CD8-positive, alpha-beta memory T cell (primary cell): ENCODE measurements at regions not wholly inside any gene's neighbourhood (a gene's known extent, or its start where the extent isn't known, plus 50 kb on each side); places are given as distances from the start of the nearest gene placed in this dataset.

ENCODE experiments used
- CTCF ChIA-PET: fragments of 350-600 bp; sonication (Branson Sonifier 250); formaldehyde crosslinking; loops from one replicate; lab custom pipeline; 2021; ENCODE audit warnings: antibody characterized with exemption; lab: Charles Lee
- POLR2A ChIA-PET: fragments of 350-600 bp; sonication (Branson Sonifier 250); formaldehyde crosslinking; loops from one replicate; lab custom pipeline; 2021; ENCODE audit warnings: antibody characterized with exemption; lab: Charles Lee
- DNase-seq, 5 donors: peaks; one replicate each; pipeline versions ENCODE4 v3.0.0 to v3.0.0-alpha.2; 2020 to 2022; ENCODE audit warnings: mixed read lengths in 1 of 5
- H3K27ac ChIP-seq: one replicate; pipeline ENCODE4 v1.7.0; 2013; ENCODE audit warnings: low read depth, mild to moderate bottlenecking, low read length, moderate library complexity
- H3K27me3 ChIP-seq: 2 replicates; pipeline ENCODE4 v1.7.0; 2013; ENCODE audit warnings: low read length, mild to moderate bottlenecking; ENCODE audit not compliant: insufficient read depth, poor library complexity, severe bottlenecking
- H3K36me3 ChIP-seq: 2 replicates; pipeline ENCODE4 v1.7.0; 2013; ENCODE audit warnings: mild to moderate bottlenecking, low read length, moderate library complexity; ENCODE audit not compliant: insufficient read depth
- H3K4me1 ChIP-seq: 2 replicates; pipeline ENCODE4 v1.7.0; 2013; ENCODE audit warnings: mild to moderate bottlenecking, low read length, moderate library complexity; ENCODE audit not compliant: insufficient read depth
- H3K4me3 ChIP-seq: 2 replicates; pipeline ENCODE4 v1.7.0; 2013; ENCODE audit warnings: mild to moderate bottlenecking, low read length
- H3K9me3 ChIP-seq: 2 replicates; pipeline ENCODE4 v1.7.0; 2013; ENCODE audit warnings: mild to moderate bottlenecking, low read length
- H3K27ac Mint-ChIP-seq, 8 donors: one replicate each; pipeline ENCODE4 v1.8.0; 2020 to 2021; ENCODE audit warnings: mixed read lengths in 8 of 8, mild to moderate bottlenecking in 6 of 8, inconsistent platforms in 3 of 8, moderate library complexity in 3 of 8
- H3K27me3 Mint-ChIP-seq, 2 donors: one replicate each; pipeline ENCODE4 v1.8.0; 2020 to 2021; ENCODE audit warnings: mixed read lengths in 2 of 2, mild to moderate bottlenecking in 1 of 2, moderate library complexity in 1 of 2
- H3K36me3 Mint-ChIP-seq, 3 donors: one replicate each; pipeline ENCODE4 v1.8.0; 2020 to 2021; ENCODE audit warnings: mixed read lengths in 3 of 3, inconsistent platforms in 1 of 3, mild to moderate bottlenecking in 1 of 3
- H3K4me1 Mint-ChIP-seq, 3 donors: one replicate each; pipeline ENCODE4 v1.8.0; 2020 to 2021; ENCODE audit warnings: mixed read lengths in 3 of 3, inconsistent platforms in 1 of 3, mild to moderate bottlenecking in 1 of 3
- H3K4me3 Mint-ChIP-seq, 7 donors: one replicate each; pipeline ENCODE4 v1.8.0; 2020 to 2021; ENCODE audit warnings: mixed read lengths in 7 of 7, mild to moderate bottlenecking in 6 of 7, moderate library complexity in 4 of 7, inconsistent platforms in 2 of 7
- H3K9me3 Mint-ChIP-seq, 5 donors: one replicate each; pipeline ENCODE4 v1.8.0; 2020 to 2022; ENCODE audit warnings: mixed read lengths in 5 of 5, mild to moderate bottlenecking in 3 of 5, moderate library complexity in 2 of 5, inconsistent platforms in 1 of 5

DNA sequence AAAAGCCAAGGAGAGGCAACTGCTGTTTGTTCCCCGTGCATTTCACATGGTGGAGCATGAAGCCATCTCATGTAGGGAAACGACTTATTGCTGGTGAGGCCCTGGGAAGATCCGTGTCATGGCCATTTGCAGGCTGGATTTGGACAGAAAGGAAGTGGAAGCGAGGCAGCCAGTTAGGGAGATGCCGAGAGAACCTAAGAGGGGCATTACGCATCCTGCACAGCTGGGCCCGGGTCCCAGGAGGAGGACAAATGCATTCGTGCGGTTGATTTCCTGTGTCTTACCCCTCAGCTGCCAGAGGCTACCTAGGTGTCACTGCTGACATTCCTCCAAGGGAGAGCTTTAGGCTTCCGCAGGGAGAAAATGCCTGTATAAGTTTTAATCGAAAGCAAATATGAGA, 316.2 kb upstream of the CDYL start:
- CTCF ChIA-PET: no interaction called here
- no peaks in the 10 kb centered on the region for H3K4me1 ChIP-seq
- H3K27me3 Mint-ChIP-seq: peaks cover 1 to 14% of the 10 kb centered on the region in 2 donors

DNA sequence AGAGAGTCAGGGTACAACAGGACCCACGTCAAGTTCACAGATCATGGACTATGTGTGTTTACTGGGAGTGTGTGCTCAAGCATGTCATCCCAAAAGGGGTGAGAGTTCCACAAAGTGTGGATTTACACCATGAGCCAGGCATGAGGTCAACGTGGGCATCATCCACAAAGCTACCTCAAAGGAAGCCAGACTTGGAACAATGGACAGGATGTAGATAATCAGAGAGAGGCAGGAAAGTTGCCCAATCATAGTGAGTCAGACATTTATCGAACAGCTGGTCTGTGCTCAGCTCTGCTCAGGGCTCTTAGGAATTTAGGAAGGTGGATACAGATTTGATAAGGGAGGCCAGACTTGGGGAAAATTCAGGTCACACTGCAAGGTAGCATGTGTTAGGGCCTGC, 317.2 kb upstream of the CDYL start:
- peak overlapping the region in 1 of 7 donors; percentile 12 for H3K4me3 Mint-ChIP-seq

More for the DNA sequence above, 316.2 kb upstream of the CDYL start:
- POLR2A ChIA-PET: no interaction called here
- Histone ChIP-seq H3K4me3 (no peak overlapping the region), H3K36me3 (no peaks in the 10 kb centered on the region), H3K27me3 (no peaks in the 10 kb centered on the region), H3K27ac (no peak overlapping the region), H3K9me3 (no peaks in the 10 kb centered on the region)
- Mint-ChIP-seq H3K27ac (no peak overlapping the region), H3K4me3 (no peak overlapping the region), H3K4me1 (no peaks in the 10 kb centered on the region), H3K9me3 (no peaks in the 10 kb centered on the region), H3K36me3 (no peaks in the 10 kb centered on the region)
- no peak for DNase-seq

DNA sequence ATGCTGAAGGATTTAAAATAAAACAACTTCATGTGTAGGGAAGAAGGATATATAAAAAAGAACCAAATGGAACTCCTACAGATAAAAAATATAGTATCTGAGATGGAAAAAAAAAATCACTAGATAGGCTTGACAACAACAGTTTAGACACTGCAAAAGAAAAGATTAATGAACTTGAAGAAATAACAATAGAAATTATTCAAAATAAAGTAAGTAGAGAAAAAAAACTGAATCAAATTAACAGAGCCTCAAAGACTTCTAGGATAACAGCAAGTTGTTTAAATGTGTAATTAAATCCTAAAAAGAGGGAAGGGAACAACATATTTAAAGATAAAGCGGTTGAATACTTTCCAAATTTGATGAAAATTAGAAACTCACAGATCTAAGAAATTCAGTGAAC, 316.3 kb upstream of the ECI2 start:
- Mint-ChIP-seq H3K27me3 (peaks cover 1 to 19% of the 10 kb centered on the region in 2 donors), H3K9me3 (peaks cover 0 to 6% (median 4%) of the 10 kb centered on the region in 5 donors), H3K27ac (no peak overlapping the region), H3K36me3 (no peaks in the 10 kb centered on the region), H3K4me1 (peaks cover 0 to 4% (median 3%) of the 10 kb centered on the region in 3 donors), H3K4me3 (no peak overlapping the region)
- no peaks in the 10 kb centered on the region for H3K4me1 ChIP-seq
- H3K36me3 ChIP-seq: no peaks in the 10 kb centered on the region
- no peaks in the 10 kb centered on the region for H3K27me3 ChIP-seq
- H3K9me3 ChIP-seq: no peaks in the 10 kb centered on the region
- ChIA-PET CTCF (no interaction called here), POLR2A (no interaction called here)
- H3K27ac ChIP-seq: no peak overlapping the region
- DNase-seq: no peak
- H3K4me3 ChIP-seq: no peak overlapping the region

More for the DNA sequence above, 317.2 kb upstream of the CDYL start:
- no peak overlapping the region for H3K27ac Mint-ChIP-seq
- DNase-seq: no peak
- H3K36me3 ChIP-seq: no peaks in the 10 kb centered on the region
- no peak overlapping the region for H3K4me3 ChIP-seq
- no peaks in the 10 kb centered on the region for H3K9me3 ChIP-seq
- peaks cover 1 to 12% of the 10 kb centered on the region in 2 donors for H3K27me3 Mint-ChIP-seq
- no peak overlapping the region for H3K27ac ChIP-seq
- peaks cover 0 to 4% (median 3%) of the 10 kb centered on the region in 3 donors for H3K4me1 Mint-ChIP-seq
- H3K4me1 ChIP-seq: no peaks in the 10 kb centered on the region
- CTCF ChIA-PET: no interaction called here
- H3K36me3 Mint-ChIP-seq: no peaks in the 10 kb centered on the region
- H3K27me3 ChIP-seq: no peaks in the 10 kb centered on the region
- POLR2A ChIA-PET: no interaction called here
- no peaks in the 10 kb centered on the region for H3K9me3 Mint-ChIP-seq

DNA sequence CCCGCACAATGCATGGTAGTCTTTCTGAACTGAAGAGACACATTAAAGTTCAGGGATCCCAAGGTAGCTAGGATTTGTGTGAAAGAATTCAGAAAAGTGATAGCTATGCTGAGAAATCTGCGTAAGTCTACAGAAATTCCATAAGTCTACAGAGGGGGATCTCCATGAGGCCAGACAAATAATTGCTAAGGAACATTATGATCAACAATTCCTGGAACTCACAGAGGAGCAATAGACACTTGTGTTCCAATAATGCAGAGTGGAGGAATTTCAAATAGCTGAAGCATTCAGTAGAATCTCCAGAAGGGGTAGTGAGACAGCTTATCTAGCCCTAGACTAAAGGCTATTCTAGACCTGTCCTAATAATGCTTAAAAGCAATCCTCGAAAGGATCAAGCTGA, 315.7 kb upstream of the ECI2 start:
- H3K9me3 Mint-ChIP-seq: peaks cover 0 to 6% (median 4%) of the 10 kb centered on the region in 5 donors
- CTCF ChIA-PET: no interaction called here
- POLR2A ChIA-PET: no interaction called here
- no peak overlapping the region for H3K4me3 ChIP-seq
- no peaks in the 10 kb centered on the region for H3K27me3 ChIP-seq
- no peak overlapping the region for H3K4me3 Mint-ChIP-seq
- H3K27ac ChIP-seq: no peak overlapping the region
- DNase-seq: no peak
- H3K9me3 ChIP-seq: no peaks in the 10 kb centered on the region
- H3K4me1 Mint-ChIP-seq: peaks cover 0 to 4% (median 3%) of the 10 kb centered on the region in 3 donors
- H3K36me3 Mint-ChIP-seq: no peaks in the 10 kb centered on the region
- no peak overlapping the region for H3K27ac Mint-ChIP-seq
- no peaks in the 10 kb centered on the region for H3K4me1 ChIP-seq
- H3K27me3 Mint-ChIP-seq: peaks cover 1 to 19% of the 10 kb centered on the region in 2 donors
- H3K36me3 ChIP-seq: no peaks in the 10 kb centered on the region

DNA sequence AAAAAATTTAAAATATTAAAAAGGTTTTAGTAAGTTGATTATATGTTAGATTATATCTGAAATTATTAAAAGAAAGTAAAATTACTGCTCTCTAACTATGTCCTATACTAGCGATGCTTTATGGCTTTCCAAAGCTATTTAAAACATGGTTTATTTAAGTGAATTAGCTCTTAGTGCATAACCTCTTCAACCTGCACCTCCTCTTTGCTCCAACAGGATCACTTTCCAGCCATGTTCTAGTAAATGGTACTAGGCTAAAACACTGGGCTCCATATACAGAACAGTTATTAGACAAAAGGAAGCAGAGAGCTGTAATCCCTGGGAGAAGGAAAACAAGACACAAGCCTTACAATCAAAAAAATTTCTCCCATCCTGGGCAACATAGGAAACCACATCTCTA, 314.9 kb upstream of the ECI2 start:
- Mint-ChIP-seq H3K27ac (no peak overlapping the region), H3K4me3 (no peak overlapping the region), H3K4me1 (peaks cover 0 to 4% (median 3%) of the 10 kb centered on the region in 3 donors), H3K36me3 (no peaks in the 10 kb centered on the region), H3K9me3 (peaks cover 0 to 6% (median 4%) of the 10 kb centered on the region in 5 donors), H3K27me3 (peaks cover 3 to 19% of the 10 kb centered on the region in 2 donors)
- ChIA-PET POLR2A (no interaction called here), CTCF (no interaction called here)
- no peak overlapping the region for H3K4me3 ChIP-seq
- H3K4me1 ChIP-seq: no peaks in the 10 kb centered on the region
- H3K27me3 ChIP-seq: no peaks in the 10 kb centered on the region
- no peak for DNase-seq
- H3K36me3 ChIP-seq: no peaks in the 10 kb centered on the region
- H3K9me3 ChIP-seq: no peaks in the 10 kb centered on the region
- H3K27ac ChIP-seq: no peak overlapping the region

DNA sequence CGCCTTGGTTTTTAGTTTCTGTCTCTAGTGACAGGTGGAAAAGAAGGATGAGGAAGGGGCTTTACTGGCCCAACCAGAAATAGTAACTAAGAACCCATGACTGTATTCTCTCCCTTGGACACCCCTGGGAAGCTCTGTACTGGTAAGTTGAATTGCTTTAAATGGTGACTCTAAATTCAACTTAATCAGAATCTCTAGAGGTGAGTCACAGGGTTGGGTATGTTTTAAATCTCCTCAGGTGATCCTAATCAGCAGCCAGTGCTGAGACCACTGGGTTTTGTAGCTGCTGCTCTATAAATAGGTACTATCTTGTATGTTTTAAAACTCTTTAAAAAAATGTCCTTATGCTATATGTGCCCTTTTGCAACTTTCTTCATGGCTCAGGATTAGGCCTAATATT, 314.0 kb upstream of the ECI2 start:
- H3K4me3 Mint-ChIP-seq: no peak overlapping the region
- Histone ChIP-seq H3K9me3 (no peaks in the 10 kb centered on the region), H3K4me1 (no peaks in the 10 kb centered on the region), H3K36me3 (no peaks in the 10 kb centered on the region), H3K4me3 (no peak overlapping the region), H3K27ac (no peak overlapping the region), H3K27me3 (no peaks in the 10 kb centered on the region)
- H3K9me3 Mint-ChIP-seq: peaks cover 0 to 6% (median 4%) of the 10 kb centered on the region in 5 donors
- H3K36me3 Mint-ChIP-seq: no peaks in the 10 kb centered on the region
- no peak for DNase-seq
- POLR2A ChIA-PET: no interaction called here
- H3K27ac Mint-ChIP-seq: no peak overlapping the region
- peaks cover 4 to 16% of the 10 kb centered on the region in 2 donors for H3K27me3 Mint-ChIP-seq
- CTCF ChIA-PET: no interaction called here
- H3K4me1 Mint-ChIP-seq: no peaks in the 10 kb centered on the region

DNA sequence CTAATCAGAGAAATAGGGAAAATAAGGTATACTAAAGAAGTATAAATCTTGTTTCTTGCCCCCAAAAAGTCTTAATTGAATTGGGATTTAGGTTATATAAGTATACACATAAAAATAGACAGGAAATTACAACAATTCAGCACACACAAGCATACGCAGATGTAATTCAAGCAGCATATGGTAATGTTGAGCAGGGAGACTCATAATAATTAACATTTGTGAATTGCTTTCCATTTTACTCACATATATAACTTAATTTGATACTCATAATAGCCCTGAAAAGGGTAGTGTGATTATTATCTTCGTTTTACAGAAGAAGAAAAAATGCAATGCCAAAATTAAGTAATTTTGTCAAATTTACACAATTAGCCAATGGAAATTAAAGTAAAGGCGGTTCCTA, 313.5 kb upstream of the ECI2 start:
- DNase-seq: no peak
- H3K27ac Mint-ChIP-seq: no peak overlapping the region
- no peaks in the 10 kb centered on the region for H3K36me3 Mint-ChIP-seq
- H3K4me3 Mint-ChIP-seq: no peak overlapping the region
- H3K27me3 Mint-ChIP-seq: peaks cover 4 to 16% of the 10 kb centered on the region in 2 donors
- H3K9me3 Mint-ChIP-seq: peaks cover 0 to 6% (median 4%) of the 10 kb centered on the region in 5 donors
- POLR2A ChIA-PET: no interaction called here
- Histone ChIP-seq H3K4me1 (no peaks in the 10 kb centered on the region), H3K4me3 (no peak overlapping the region), H3K27me3 (no peaks in the 10 kb centered on the region), H3K36me3 (no peaks in the 10 kb centered on the region), H3K27ac (no peak overlapping the region), H3K9me3 (no peaks in the 10 kb centered on the region)
- CTCF ChIA-PET: no interaction called here
- H3K4me1 Mint-ChIP-seq: no peaks in the 10 kb centered on the region

DNA sequence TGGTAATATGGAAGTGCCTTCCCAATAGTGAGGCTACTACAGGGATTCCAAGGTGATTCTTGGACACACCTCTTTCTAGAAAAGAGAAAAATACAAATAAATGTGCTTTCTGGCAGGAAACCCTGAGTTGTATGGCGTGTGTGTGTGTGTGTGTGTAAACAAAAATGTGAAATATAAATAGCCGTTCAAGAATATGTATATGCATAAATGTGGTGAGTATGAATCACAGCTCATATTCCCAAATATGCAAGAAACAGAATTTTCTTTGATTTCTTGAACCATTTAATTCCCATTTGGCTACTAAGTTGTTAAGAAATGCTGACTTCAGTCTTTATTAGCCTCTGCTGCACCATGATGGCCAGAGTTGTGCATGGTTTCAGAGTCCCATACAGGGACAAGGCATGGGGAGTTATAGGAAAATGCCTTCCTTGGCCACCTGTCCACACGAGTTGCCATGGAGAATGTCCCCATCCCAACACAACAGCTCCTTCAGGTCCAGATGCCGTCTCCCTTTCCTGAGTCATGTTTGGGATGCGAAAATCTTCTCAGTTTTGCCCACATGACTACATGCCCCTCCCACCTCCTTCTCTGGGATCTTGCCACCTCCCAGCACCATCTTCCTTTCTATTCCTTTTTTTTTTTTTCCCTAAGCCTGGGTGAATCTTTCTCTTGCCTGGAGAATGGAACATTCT, 312.4 kb upstream of the ECI2 start:
- Mint-ChIP-seq H3K27ac (no peak overlapping the region), H3K9me3 (peaks cover 0 to 6% (median 4%) of the 10 kb centered on the region in 5 donors)

More for the DNA sequence above, 312.4 kb upstream of the ECI2 start:
- peaks cover 2 to 16% of the 10 kb centered on the region in 2 donors for H3K27me3 Mint-ChIP-seq
- Histone ChIP-seq H3K4me1 (no peaks in the 10 kb centered on the region), H3K36me3 (no peaks in the 10 kb centered on the region), H3K27me3 (no peaks in the 10 kb centered on the region), H3K27ac (no peak overlapping the region), H3K4me3 (no peak overlapping the region), H3K9me3 (no peaks in the 10 kb centered on the region)
- ChIA-PET CTCF (no interaction called here), POLR2A (no interaction called here)
- H3K36me3 Mint-ChIP-seq: no peaks in the 10 kb centered on the region
- DNase-seq: no peak
- H3K4me3 Mint-ChIP-seq: no peak overlapping the region
- H3K4me1 Mint-ChIP-seq: no peaks in the 10 kb centered on the region
